B cell (primary cell): ENCODE measurements at regions not wholly inside any gene's neighbourhood (a gene's known extent, or its start where the extent isn't known, plus 50 kb on each side); places are given as distances from the start of the nearest gene placed in this dataset.

Source experiments
- ATAC-seq: fragments of 200-7000 bp; cut with Tn5 transposase; one replicate; pipeline ENCODE4 v1.10.0; 2021; ENCODE audit warnings: low read depth, mild to moderate bottlenecking, moderate number of reproducible peaks, moderate library complexity
- CTCF ChIA-PET: fragments of 350-600 bp; sonication (Branson Sonifier 250); formaldehyde crosslinking; loops from one replicate; lab custom pipeline; 2021; ENCODE audit warnings: antibody characterized with exemption, inconsistent platforms; lab: Charles Lee
- POLR2A ChIA-PET: fragments of 350-600 bp; sonication (Branson Sonifier 250); formaldehyde crosslinking; loops from one replicate; lab custom pipeline; 2021; ENCODE audit warnings: antibody characterized with exemption; lab: Charles Lee
- DNase-seq: peaks from one replicate; pipeline ENCODE4 v3.0.0; 2013
- H2AFZ ChIP-seq: 2 replicates; pipeline ENCODE4 v1.6.1; 2012; ENCODE audit warnings: mild to moderate bottlenecking, low read depth, low read length; ENCODE audit not compliant: insufficient read depth, poor library complexity, severe bottlenecking
- H3K27ac ChIP-seq, 2 donors: 1 replicate in 1 of 2; 2 replicates in 1 of 2; pipeline ENCODE4 v1.5.1; 2012 to 2013; ENCODE audit warnings: low read length in 2 of 2, mild to moderate bottlenecking in 2 of 2, moderate library complexity in 1 of 2
- H3K27me3 ChIP-seq, 4 experiments: fragments of 200-600 bp in 1 of 4; sonication (generic) in 1 of 4; replicated peaks in 1 of 4; 1 replicate in 2 of 4; 2 replicates in 2 of 4; pipeline versions ENCODE4 v1.6.1 to v1.7.0; 2013 to 2016; ENCODE audit warnings: low read length in 3 of 4, mild to moderate bottlenecking in 2 of 4, mixed read lengths in 1 of 4, moderate library complexity in 1 of 4; ENCODE audit not compliant: insufficient read depth in 4 of 4, control insufficient read depth in 3 of 4; ENCODE audit errors: control extremely low read depth in 1 of 4
- H3K36me3 ChIP-seq, 2 experiments: replicated peaks in 1 of 2; 1 replicate in 1 of 2; 2 replicates in 1 of 2; pipeline versions ENCODE4 v1.6.1 to v1.7.1; 2013; ENCODE audit warnings: low read length in 1 of 2; ENCODE audit not compliant: insufficient read depth in 2 of 2, control insufficient read depth in 1 of 2; ENCODE audit errors: control extremely low read depth in 1 of 2, extremely low read depth in 1 of 2
- H3K4me1 ChIP-seq, 2 donors: fragments of 200-600 bp in 1 of 2; sonication (generic) in 1 of 2; 1 replicate in 1 of 2; 2 replicates in 1 of 2; pipeline versions ENCODE4 v1.5.1 to v1.6.1; 2013 to 2017; ENCODE audit warnings: low read length in 2 of 2; ENCODE audit not compliant: control insufficient read depth in 2 of 2, insufficient read depth in 2 of 2
- H3K4me2 ChIP-seq: replicated peaks from 2 replicates; pipeline ENCODE3; 2012; ENCODE audit warnings: mild to moderate bottlenecking, low read depth, low read length; ENCODE audit not compliant: poor library complexity, severe bottlenecking
- H3K4me3 ChIP-seq, 5 experiments: fragments of 200-600 bp in 1 of 5; sonication (generic) in 1 of 5; 1 replicate in 3 of 5; 2 replicates in 2 of 5; pipeline versions ENCODE4 v1.5.1 to v1.7.0; 2011 to 2016; ENCODE audit warnings: low read length in 4 of 5, mild to moderate bottlenecking in 4 of 5, low read depth in 2 of 5, control low read depth in 1 of 5, moderate library complexity in 1 of 5; ENCODE audit not compliant: insufficient read depth in 1 of 5; ENCODE audit errors: control extremely low read depth in 1 of 5, extremely low read depth in 1 of 5
- H3K79me2 ChIP-seq: fragments of 200-600 bp; sonication (generic); one replicate; pipeline ENCODE4 v1.6.0; 2016; ENCODE audit warnings: low read length; ENCODE audit not compliant: control insufficient read depth, insufficient read depth
- H3K9ac ChIP-seq: fragments of 200-600 bp; sonication (generic); 2 replicates; pipeline ENCODE4 v1.6.1; 2017; ENCODE audit warnings: mild to moderate bottlenecking, low read length, moderate library complexity
- H3K9me3 ChIP-seq, 3 donors: one replicate each; pipeline versions ENCODE4 v1.6.1 to v1.7.1; 2013; ENCODE audit warnings: low read length in 2 of 3; ENCODE audit not compliant: control insufficient read depth in 2 of 3, insufficient read depth in 1 of 3; ENCODE audit errors: control extremely low read depth in 1 of 3
- H4K20me1 ChIP-seq: 2 replicates; pipeline ENCODE4 v1.6.0; 2012; ENCODE audit warnings: mild to moderate bottlenecking, low read length; ENCODE audit not compliant: insufficient read depth, control insufficient read depth, poor library complexity, severe bottlenecking
- H3K27ac Mint-ChIP-seq: one replicate; pipeline ENCODE4 v1.8.0; 2021; ENCODE audit warnings: mixed read lengths
- H3K27me3 Mint-ChIP-seq: one replicate; pipeline ENCODE4 v1.8.0; 2021; ENCODE audit warnings: mixed read lengths
- H3K4me1 Mint-ChIP-seq: one replicate; pipeline ENCODE4 v1.8.0; 2021; ENCODE audit warnings: mixed read lengths
- H3K4me3 Mint-ChIP-seq: one replicate; pipeline ENCODE4 v1.8.0; 2021; ENCODE audit warnings: mixed read lengths
- H3K9me3 Mint-ChIP-seq: one replicate; pipeline ENCODE4 v1.8.0; 2022; ENCODE audit warnings: mixed read lengths; ENCODE audit not compliant: insufficient read depth
- CTCF ChIP-seq: fragments of 200-600 bp; IDR thresholded peaks from one replicate; pipeline ENCODE4 v1.8.0; 2022; ENCODE audit warnings: antibody characterized with exemption, mild to moderate bottlenecking
- EZH2 ChIP-seq: IDR thresholded peaks from 2 replicates; pipeline ENCODE4 v1.6.1; 2012; ENCODE audit warnings: borderline replicate concordance, low read depth, mild to moderate bottlenecking, moderate library complexity, low read length; ENCODE audit not compliant: insufficient read depth, poor library complexity, severe bottlenecking
- WGBS: methylation state at CpG from one replicate; pipeline ENCODE4 v1.1.5; 2013; ENCODE audit warnings: missing lambda C conversion rate; ENCODE audit not compliant: insufficient coverage; 5-methylcytosine and 5-hydroxymethylcytosine counted together
- intact Hi-C: fragments of 100-400 bp; cut with micrococcal nuclease; formaldehyde crosslinking; loops from one replicate; pipeline ENCODE4 v1.10.0; 2022

DNA sequence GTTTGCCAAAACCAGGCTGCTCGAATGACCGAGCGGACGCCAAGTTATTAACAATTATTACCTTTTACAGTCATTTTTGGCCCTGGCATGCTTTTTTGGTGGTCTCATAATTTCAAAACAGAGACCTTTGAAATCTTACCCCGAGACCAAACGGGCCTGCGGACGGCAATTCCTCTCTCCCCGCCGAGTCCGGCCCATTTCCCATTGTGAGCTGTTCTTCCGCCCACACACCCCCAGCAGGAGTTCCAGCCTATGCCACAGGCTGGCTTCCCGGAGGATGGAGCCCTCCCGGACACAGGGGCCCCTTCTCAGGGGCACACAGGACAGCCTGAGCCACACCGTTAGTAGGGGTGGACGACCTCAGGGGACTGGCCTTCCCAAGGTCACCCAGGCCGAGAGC, 130.7 kb downstream of the C16orf95 start:
- ChIA-PET POLR2A (no interaction called here), CTCF (no interaction called here)
- Mint-ChIP-seq H3K4me3 (no peak overlapping the region), H3K27ac (no peak overlapping the region), H3K9me3 (peaks cover 14% of the 10 kb centered on the region), H3K27me3 (no peaks in the 10 kb centered on the region), H3K4me1 (no peaks in the 10 kb centered on the region)
- no peaks in the 10 kb centered on the region for H3K27me3 ChIP-seq
- no peaks in the 10 kb centered on the region for H4K20me1 ChIP-seq
- no peak overlapping the region for H3K4me3 ChIP-seq
- 96% methylated on average over 13 of the region's 17 CpGs for WGBS
- TF ChIP-seq CTCF, result no peak
- TF ChIP-seq EZH2, result no peak
- H2AFZ ChIP-seq, result no peak overlapping the region
- H3K4me1 ChIP-seq, result no peaks in the 10 kb centered on the region
- no peak overlapping the region for H3K27ac ChIP-seq
- H3K79me2 ChIP-seq, result no peaks in the 10 kb centered on the region
- no peak overlapping the region for H3K4me2 ChIP-seq
- H3K9me3 ChIP-seq, result peaks cover 0 to 21% (median 5%) of the 10 kb centered on the region in 3 donors
- ATAC-seq (no peak), DNase-seq (no peak)
- no peak overlapping the region for H3K9ac ChIP-seq
- H3K36me3 ChIP-seq, result no peaks in the 10 kb centered on the region
- intact Hi-C loops, result no loop called here

DNA sequence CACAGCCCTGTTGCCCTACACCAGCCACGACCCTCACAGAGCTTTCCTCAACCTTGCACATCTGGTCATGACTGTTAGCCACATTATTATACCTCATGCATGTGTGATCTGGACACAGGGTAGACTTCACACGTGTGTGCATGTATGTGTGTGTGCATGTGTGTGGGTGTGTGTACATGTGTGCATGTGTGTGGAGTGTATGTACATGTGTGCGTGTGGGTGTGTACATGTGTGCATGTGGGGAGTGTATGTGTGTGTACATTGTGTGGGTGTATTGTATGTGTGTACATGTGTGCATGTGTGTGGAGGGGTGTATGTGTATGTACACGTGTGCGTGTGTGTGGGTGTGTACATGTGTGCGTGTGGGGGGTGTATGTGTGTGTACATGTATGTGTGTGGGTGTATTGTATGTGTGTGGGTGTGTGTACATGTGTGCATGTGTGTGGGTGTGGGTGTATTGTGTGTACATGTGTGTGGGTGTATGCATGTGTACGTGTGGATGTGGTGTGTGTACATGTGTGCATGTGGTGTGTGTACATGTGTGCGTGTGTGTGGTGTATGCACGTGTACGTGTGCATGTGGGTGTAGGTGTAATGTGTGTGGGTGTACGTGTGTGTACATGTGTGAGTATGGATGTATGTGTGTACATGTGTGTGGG, 130.2 kb downstream of the C16orf95 start:
- no peak overlapping the region for H3K27ac ChIP-seq
- intact Hi-C loops, result no loop called here
- no peaks in the 10 kb centered on the region for H3K27me3 ChIP-seq
- ChIA-PET CTCF (no interaction called here), POLR2A (no interaction called here)
- peaks cover 0 to 21% (median 5%) of the 10 kb centered on the region in 3 donors for H3K9me3 ChIP-seq
- no peak overlapping the region for H3K27ac Mint-ChIP-seq
- no peak overlapping the region for H3K4me3 ChIP-seq
- H3K79me2 ChIP-seq, result no peaks in the 10 kb centered on the region
- peaks cover 14% of the 10 kb centered on the region for H3K9me3 Mint-ChIP-seq
- 82% methylated on average over 10 of the region's 11 CpGs for WGBS
- no peak overlapping the region for H2AFZ ChIP-seq
- H3K4me1 Mint-ChIP-seq, result no peaks in the 10 kb centered on the region
- no peak overlapping the region for H3K4me3 Mint-ChIP-seq
- H4K20me1 ChIP-seq, result no peaks in the 10 kb centered on the region
- H3K4me2 ChIP-seq, result no peak overlapping the region
- H3K4me1 ChIP-seq, result no peaks in the 10 kb centered on the region
- no peaks in the 10 kb centered on the region for H3K36me3 ChIP-seq
- no peaks in the 10 kb centered on the region for H3K27me3 Mint-ChIP-seq
- ATAC-seq (no peak), DNase-seq (no peak)
- TF ChIP-seq EZH2 (no peak), CTCF (no peak)
- no peak overlapping the region for H3K9ac ChIP-seq
